ENCODE measurements at regions not wholly inside any gene's neighbourhood (a gene's known extent, or its start where the extent isn't known, plus 50 kb on each side); places are given as distances from the start of the nearest gene placed in this dataset.
"Not testable (repeated sequence)": the region's sequence is repeated elsewhere in the genome, so short reads cannot be mapped to it uniquely, and the experiment has no call there.

- TF ChIP-seq ZNF335 (tag by site-specific recombination; conservative IDR thresholded peaks at IDR 0.05); RBAK (tag by site-specific recombination; IDR thresholded peaks at IDR 0.05); ZNF658 (tag by site-specific recombination; IDR thresholded peaks at IDR 0.05); CTCF (tag by site-specific recombination; IDR thresholded peaks at IDR 0.05); REST (tag by site-specific recombination; IDR thresholded peaks at IDR 0.05); GLI4 (tag by site-specific recombination; IDR thresholded peaks at IDR 0.05); ZNF626 (tag by site-specific recombination; IDR thresholded peaks at IDR 0.05); ZNF610 (tag by site-specific recombination; IDR thresholded peaks at IDR 0.05; ENCODE audit: borderline replicate concordance); ZNF404 (tag by site-specific recombination; IDR thresholded peaks at IDR 0.05); ZNF777 (tag by site-specific recombination; IDR thresholded peaks at IDR 0.05; ENCODE audit: borderline replicate concordance); ZNF473 (tag by site-specific recombination; IDR thresholded peaks at IDR 0.05): not testable (repeated sequence)
- TF ChIP-seq, protein P1, sequence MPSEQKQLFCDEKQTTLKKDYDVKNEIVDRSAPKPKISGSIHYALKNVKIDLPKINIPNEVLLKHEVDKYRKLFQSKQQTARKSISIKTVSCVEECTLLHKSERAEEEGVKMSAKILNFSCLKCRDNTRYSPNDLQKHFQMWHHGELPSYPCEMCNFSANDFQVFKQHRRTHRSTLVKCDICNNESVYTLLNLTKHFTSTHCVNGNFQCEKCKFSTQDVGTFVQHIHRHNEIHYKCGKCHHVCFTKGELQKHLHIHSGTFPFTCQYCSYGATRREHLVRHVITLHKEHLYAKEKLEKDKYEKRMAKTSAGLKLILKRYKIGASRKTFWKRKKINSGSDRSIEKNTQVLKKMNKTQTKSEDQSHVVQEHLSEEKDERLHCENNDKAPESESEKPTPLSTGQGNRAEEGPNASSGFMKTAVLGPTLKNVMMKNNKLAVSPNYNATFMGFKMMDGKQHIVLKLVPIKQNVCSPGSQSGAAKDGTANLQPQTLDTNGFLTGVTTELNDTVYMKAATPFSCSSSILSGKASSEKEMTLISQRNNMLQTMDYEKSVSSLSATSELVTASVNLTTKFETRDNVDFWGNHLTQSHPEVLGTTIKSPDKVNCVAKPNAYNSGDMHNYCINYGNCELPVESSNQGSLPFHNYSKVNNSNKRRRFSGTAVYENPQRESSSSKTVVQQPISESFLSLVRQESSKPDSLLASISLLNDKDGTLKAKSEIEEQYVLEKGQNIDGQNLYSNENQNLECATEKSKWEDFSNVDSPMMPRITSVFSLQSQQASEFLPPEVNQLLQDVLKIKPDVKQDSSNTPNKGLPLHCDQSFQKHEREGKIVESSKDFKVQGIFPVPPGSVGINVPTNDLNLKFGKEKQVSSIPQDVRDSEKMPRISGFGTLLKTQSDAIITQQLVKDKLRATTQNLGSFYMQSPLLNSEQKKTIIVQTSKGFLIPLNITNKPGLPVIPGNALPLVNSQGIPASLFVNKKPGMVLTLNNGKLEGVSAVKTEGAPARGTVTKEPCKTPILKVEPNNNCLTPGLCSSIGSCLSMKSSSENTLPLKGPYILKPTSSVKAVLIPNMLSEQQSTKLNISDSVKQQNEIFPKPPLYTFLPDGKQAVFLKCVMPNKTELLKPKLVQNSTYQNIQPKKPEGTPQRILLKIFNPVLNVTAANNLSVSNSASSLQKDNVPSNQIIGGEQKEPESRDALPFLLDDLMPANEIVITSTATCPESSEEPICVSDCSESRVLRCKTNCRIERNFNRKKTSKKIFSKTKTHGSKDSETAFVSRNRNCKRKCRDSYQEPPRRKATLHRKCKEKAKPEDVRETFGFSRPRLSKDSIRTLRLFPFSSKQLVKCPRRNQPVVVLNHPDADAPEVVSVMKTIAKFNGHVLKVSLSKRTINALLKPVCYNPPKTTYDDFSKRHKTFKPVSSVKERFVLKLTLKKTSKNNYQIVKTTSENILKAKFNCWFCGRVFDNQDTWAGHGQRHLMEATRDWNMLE (tag by site-specific recombination; conservative IDR thresholded peaks at IDR 0.05; ENCODE audit: low read depth) = not testable (repeated sequence)
Observed at GRCh38 chr22:23450821-23451220, 129.3 kb downstream of the IGLL1 start.

Measured in HEK293 (cell line).